ENCODE measurements at regions not wholly inside any gene's neighbourhood (a gene's known extent, or its start where the extent isn't known, plus 50 kb on each side); places are given as distances from the start of the nearest gene placed in this dataset.
"Not testable (repeated sequence)": the region's sequence is repeated elsewhere in the genome, so short reads cannot be mapped to it uniquely, and the experiment has no call there.

- Histone ChIP-seq H3K4me3 (ENCODE audit: low read length) (no peak overlapping the region), H3K79me2 (replicated peaks; ENCODE audit: insufficient read depth, low read length) (no peaks in the 10 kb centered on the region), H3K36me3 (ENCODE audit: insufficient read depth, low read length) (no peaks in the 10 kb centered on the region), H3K9me2 (ENCODE audit: insufficient read depth, low read length) (no peaks in the 10 kb centered on the region), H3F3A (ENCODE audit: insufficient read depth, low read length, poor library complexity, severe bottlenecking) (no peaks in the 10 kb centered on the region), H3K27me3 (ENCODE audit: insufficient read depth, low read depth, low read length) (no peaks in the 10 kb centered on the region), H3K9me3 (ENCODE audit: low read length) (no peaks in the 10 kb centered on the region), H3K9ac (ENCODE audit: low read length) (no peak overlapping the region), H3K4me2 (ENCODE audit: low read length) (no peak overlapping the region), H3K27ac (ENCODE audit: low read length) (no peak overlapping the region), H4K20me1 (ENCODE audit: insufficient read depth) (no peaks in the 10 kb centered on the region), H2AFZ (ENCODE audit: low read depth, low read length) (no peak overlapping the region)
- TF ChIP-seq MXI1 (conservative IDR thresholded peaks at IDR 0.05; ENCODE audit: poor library complexity, severe bottlenecking) (no peak), EZH2 (IDR thresholded peaks at IDR 0.05; ENCODE audit: borderline replicate concordance, insufficient read depth, low read length, poor library complexity, severe bottlenecking) (no peak), EP300 (conservative IDR thresholded peaks at IDR 0.05; ENCODE audit: poor library complexity, severe bottlenecking) (no peak), REST (IDR thresholded peaks at IDR 0.05; ENCODE audit: borderline replicate concordance) (no peak), TAF1 (IDR thresholded peaks at IDR 0.05; ENCODE audit: low read depth) (no peak), RAD21 (conservative IDR thresholded peaks at IDR 0.05) (no peak), POLR2AphosphoS5 (IDR thresholded peaks at IDR 0.05) (no peak)
Observed at GRCh38 chr11:37972691-37973090, 1374.7 kb upstream of the RAG2 start.

GRCh38 chr11:37969336-37969735 lies 1371.3 kb upstream of the RAG2 start:
- H3K27ac ChIP-seq (ENCODE audit: low read length); H3F3A ChIP-seq (ENCODE audit: insufficient read depth, low read length, poor library complexity, severe bottlenecking); H3K79me2 ChIP-seq (replicated peaks; ENCODE audit: insufficient read depth, low read length); H3K9me2 ChIP-seq (ENCODE audit: insufficient read depth, low read length); H4K20me1 ChIP-seq (ENCODE audit: insufficient read depth); H3K36me3 ChIP-seq (ENCODE audit: insufficient read depth, low read length); H3K9me3 ChIP-seq (ENCODE audit: low read length); H2AFZ ChIP-seq (ENCODE audit: low read depth, low read length); H3K4me2 ChIP-seq (ENCODE audit: low read length); H3K27me3 ChIP-seq (ENCODE audit: insufficient read depth, low read depth, low read length); H3K4me3 ChIP-seq (ENCODE audit: low read length); H3K9ac ChIP-seq (ENCODE audit: low read length): not testable (repeated sequence)

DNA sequence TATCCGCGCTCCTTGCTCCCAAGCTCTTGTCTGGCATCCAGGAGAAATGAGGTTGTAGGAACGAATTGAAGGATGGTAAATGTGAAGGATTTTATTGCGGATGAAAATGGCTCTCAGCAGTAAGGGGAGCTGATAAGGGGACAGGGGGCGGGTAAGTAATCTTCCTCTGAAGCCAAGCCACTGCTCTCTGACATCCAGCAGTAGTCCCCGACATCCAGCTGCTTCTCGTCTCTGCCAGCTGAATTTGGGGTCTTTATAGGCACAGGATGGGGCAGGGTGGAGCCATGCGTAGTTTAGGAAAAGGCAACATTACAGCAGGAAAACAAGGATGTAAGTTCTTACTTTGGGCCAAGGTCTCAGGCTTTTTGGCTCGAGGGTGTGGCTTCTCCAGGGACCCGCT lies 1370.1 kb upstream of the RAG2 start:
- Histone ChIP-seq H3K4me3 (ENCODE audit: low read length) (no peak overlapping the region), H3K4me2 (ENCODE audit: low read length) (no peak overlapping the region), H3K27me3 (ENCODE audit: insufficient read depth, low read depth, low read length) (no peaks in the 10 kb centered on the region), H3K27ac (ENCODE audit: low read length) (no peak overlapping the region), H3F3A (ENCODE audit: insufficient read depth, low read length, poor library complexity, severe bottlenecking) (no peaks in the 10 kb centered on the region), H3K9ac (ENCODE audit: low read length) (no peak overlapping the region), H4K20me1 (ENCODE audit: insufficient read depth) (no peaks in the 10 kb centered on the region), H3K9me3 (ENCODE audit: low read length) (no peaks in the 10 kb centered on the region), H2AFZ (ENCODE audit: low read depth, low read length) (no peak overlapping the region), H3K9me2 (ENCODE audit: insufficient read depth, low read length) (no peaks in the 10 kb centered on the region), H3K79me2 (replicated peaks; ENCODE audit: insufficient read depth, low read length) (no peaks in the 10 kb centered on the region), H3K36me3 (ENCODE audit: insufficient read depth, low read length) (no peaks in the 10 kb centered on the region)
- TF ChIP-seq TAF1 (IDR thresholded peaks at IDR 0.05; ENCODE audit: low read depth), result no peak
- no peak for TF ChIP-seq EZH2 (IDR thresholded peaks at IDR 0.05; ENCODE audit: borderline replicate concordance, insufficient read depth, low read length, poor library complexity, severe bottlenecking)
- TF ChIP-seq SMC3 (conservative IDR thresholded peaks at IDR 0.05; ENCODE audit: poor library complexity), result no peak
- TF ChIP-seq CTCF (IDR thresholded peaks at IDR 0.05; ENCODE audit: poor library complexity, severe bottlenecking), result no peak
- no peak for TF ChIP-seq EP300 (conservative IDR thresholded peaks at IDR 0.05; ENCODE audit: poor library complexity, severe bottlenecking)
- no peak for TF ChIP-seq REST (IDR thresholded peaks at IDR 0.05; ENCODE audit: borderline replicate concordance)
- TF ChIP-seq POLR2AphosphoS5 (IDR thresholded peaks at IDR 0.05), result no peak
- TF ChIP-seq MXI1 (conservative IDR thresholded peaks at IDR 0.05; ENCODE audit: poor library complexity, severe bottlenecking), result no peak
- no peak for TF ChIP-seq RAD21 (conservative IDR thresholded peaks at IDR 0.05)
